ENCODE measurements at regions not wholly inside any gene's neighbourhood (a gene's known extent, or its start where the extent isn't known, plus 50 kb on each side); places are given as distances from the start of the nearest gene placed in this dataset.

DNA sequence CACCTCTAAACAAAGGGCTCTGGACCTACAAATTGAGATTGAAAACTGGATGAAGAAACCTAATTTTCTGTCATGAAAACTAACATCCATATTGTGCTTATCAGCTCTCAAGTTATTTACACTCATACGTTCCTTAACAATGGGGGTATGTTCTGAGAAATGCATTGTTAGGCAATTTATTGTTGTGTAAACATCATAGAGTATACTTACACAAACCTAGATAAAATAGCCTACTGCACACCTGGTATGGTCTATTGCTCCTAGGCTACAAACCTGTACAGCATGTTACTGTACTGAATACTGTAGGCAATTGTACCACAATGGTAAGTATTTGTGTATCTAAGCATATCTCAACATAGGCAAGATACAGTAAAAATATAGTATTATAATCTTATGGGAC is 191.4 kb downstream of the TM2D1 start:
- TF ChIP-seq EZH2 (IDR thresholded peaks at IDR 0.05; ENCODE audit: low read length, unreplicated experiment) (no peak), EZH2phosphoT487 (IDR thresholded peaks at IDR 0.05; ENCODE audit: borderline replicate concordance, low read length) (no peak)
- TF ChIP-seq, protein P1, sequence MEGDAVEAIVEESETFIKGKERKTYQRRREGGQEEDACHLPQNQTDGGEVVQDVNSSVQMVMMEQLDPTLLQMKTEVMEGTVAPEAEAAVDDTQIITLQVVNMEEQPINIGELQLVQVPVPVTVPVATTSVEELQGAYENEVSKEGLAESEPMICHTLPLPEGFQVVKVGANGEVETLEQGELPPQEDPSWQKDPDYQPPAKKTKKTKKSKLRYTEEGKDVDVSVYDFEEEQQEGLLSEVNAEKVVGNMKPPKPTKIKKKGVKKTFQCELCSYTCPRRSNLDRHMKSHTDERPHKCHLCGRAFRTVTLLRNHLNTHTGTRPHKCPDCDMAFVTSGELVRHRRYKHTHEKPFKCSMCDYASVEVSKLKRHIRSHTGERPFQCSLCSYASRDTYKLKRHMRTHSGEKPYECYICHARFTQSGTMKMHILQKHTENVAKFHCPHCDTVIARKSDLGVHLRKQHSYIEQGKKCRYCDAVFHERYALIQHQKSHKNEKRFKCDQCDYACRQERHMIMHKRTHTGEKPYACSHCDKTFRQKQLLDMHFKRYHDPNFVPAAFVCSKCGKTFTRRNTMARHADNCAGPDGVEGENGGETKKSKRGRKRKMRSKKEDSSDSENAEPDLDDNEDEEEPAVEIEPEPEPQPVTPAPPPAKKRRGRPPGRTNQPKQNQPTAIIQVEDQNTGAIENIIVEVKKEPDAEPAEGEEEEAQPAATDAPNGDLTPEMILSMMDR (conservative IDR thresholded peaks at IDR 0.05; ENCODE audit: low read depth, low read length) = no peak
